NCI-H1436 treated with DMSO at 0.1 percent for 48 hours (cell line): ENCODE measurements at regions not wholly inside any gene's neighbourhood (a gene's known extent, or its start where the extent isn't known, plus 50 kb on each side); places are given as distances from the start of the nearest gene placed in this dataset.

Source experiments
- DNase-seq: peaks from one replicate; lab custom pipeline; 2025; lab: John Stamatoyannopoulos, UW

DNA sequence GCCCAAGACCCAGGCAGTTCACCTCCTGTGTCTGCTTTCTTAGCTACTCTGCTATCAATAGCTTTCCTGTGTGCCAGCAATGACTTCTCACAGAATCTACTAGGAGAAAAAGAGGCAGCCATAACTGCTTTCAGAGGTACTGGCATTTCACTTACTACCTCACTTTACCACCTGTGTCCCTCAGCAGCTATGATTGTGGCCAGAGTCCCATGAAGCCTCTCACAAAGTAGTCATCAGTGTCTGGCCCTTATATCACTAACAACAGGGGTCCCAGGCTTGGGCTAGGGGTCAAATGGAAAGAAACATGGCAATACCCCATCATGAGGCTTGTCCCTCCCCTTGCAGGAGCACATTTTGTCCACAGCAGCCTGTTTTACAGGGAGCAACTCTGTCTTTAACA lies 62.7 kb upstream of the EPS8L3 start:
- no peak for DNase-seq

- DNase-seq, result no peak
These were observed 60.8 kb upstream of the EPS8L3 start for GRCh38 chr1:109824349-109825115.

- no peak for DNase-seq
These were observed 60.0 kb upstream of the EPS8L3 start for GRCh38 chr1:109823543-109824348.

GRCh38 chr1:109822749-109823542 lies 59.2 kb upstream of the EPS8L3 start:
- no peak for DNase-seq

- no peak for DNase-seq
These were observed 58.4 kb upstream of the EPS8L3 start for GRCh38 chr1:109821831-109822745.

- no peak for DNase-seq
These were observed 57.5 kb upstream of the EPS8L3 start for GRCh38 chr1:109821221-109821669.

DNA sequence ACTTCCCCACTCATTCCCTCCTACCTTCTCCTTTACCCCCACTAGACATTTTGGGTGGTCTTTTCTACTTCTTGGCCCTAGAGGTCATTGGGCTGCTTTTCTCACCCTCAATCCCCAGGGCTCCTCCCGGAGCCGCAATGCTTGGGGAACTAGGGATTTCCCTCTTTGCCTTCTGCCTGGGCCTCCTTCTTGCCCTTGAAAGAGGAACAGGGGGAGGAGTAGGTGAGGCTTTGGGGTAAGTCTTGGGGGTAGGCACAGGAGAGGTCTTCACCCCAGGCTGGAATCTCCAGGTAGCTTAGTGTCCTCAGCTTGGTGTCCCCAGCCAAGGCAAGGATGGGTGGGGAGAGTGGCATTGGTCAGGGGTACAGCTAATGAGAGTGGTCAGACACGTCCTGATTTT lies 56.2 kb upstream of the EPS8L3 start:
- no peak for DNase-seq

DNA sequence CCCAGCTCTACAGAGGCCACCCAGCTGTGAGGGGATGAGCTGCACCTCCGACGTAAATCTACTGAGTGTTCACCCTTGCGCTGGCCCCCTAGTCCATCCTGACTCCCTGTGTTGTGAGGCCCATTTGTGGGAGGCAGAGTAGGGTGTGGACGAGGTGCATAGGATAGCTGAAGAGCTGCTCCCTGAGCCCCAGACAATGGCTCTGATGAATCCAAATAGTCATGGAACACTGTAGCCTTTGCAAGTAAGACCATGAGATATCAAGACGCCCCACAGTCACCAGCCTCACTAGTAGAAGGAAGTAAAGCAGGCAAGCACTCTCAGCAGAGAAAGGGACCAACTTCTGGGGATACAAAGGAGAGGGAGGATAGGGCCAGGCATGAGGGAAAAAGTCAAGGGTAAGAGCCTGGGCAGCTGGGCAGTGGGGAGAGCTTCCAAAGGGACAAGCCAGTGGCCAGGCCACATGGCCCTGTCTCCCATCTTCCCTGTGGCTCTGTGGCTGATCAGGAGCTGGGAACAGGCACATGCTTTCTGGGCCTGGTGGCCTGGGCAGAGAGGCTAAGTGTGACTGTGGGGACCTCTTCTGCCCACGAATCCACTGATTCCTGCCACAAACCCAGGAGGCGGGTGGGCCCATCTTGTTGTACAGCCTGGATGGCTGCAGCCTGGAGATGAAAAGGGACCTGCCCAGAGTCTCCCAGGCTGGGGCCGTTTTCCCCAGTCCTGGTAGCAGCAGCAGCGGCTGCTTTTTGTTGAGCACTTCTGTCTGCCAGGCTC lies 55.5 kb upstream of the EPS8L3 start:
- DNase-seq, result no peak

DNA sequence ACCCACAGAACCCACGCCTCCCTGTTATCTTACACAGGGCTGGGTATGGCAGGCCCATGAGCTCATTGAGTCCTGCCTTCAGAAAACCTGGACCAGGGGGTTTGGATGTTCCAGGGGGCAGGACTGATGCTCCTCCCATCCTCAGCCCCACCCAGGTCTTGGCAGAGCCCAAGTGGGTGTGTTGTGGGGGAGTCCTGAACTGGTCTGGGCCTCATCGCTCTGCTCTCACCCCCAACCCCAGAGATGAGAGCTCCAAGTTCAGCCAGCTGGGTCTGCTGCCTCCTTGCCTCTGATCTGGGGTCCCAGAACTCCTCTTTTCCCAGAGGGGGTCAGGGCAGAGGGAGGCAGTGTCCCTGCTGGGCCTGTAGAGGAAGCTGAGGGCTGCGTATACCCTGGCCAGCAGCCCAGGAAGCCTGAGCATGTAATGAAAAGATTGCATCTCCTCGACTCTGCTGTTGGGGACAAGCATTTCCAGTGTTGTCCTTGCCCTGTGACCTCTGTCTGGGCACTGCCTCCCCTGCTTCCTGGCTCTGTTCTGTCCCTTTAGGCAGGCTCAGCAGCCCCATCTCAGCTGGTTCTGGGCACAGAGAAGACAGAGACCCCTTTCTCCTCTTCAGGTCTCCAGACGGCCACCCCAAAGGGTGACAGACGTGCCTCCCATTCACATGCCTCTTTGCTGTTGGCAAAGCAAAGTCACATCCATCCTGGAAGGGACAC lies 54.7 kb upstream of the EPS8L3 start:
- DNase-seq, result no peak

GRCh38 chr1:109817881-109818270 lies 54.2 kb upstream of the EPS8L3 start:
- no peak for DNase-seq

- no peak for DNase-seq
These were observed 53.3 kb upstream of the EPS8L3 start for GRCh38 chr1:109816975-109817535.

DNA sequence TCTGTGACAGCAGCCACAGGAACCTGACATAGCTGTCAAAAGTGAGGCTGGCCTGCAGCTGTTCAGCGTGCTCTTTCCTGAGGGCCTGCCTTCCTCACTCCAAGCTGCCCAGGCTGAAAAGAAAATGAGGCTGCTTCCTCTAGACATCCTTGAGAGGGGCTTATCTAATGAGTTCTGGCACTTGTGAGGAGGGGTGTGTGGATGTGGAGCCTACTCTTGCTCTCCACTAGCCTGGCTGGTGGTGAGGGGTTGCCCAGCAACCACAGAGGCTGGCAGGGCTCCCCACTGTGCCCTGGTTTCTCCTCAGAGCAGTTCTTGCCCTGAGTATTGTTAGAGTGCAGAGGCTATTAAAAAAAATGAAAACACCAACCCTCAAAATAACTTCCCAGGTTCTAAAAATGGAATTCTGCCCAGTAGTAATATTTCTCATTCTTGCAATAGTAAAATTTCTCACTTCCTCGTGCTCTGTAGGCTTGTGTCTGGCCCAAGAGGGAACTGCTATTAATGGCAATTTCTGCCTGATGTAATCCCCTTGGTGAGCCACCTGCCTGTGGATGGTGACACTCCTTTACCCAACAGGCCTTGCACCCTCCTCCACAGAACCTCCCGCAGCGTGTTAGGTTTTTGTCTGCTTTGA lies 52.6 kb upstream of the EPS8L3 start:
- peak; percentile 12 for DNase-seq

DNA sequence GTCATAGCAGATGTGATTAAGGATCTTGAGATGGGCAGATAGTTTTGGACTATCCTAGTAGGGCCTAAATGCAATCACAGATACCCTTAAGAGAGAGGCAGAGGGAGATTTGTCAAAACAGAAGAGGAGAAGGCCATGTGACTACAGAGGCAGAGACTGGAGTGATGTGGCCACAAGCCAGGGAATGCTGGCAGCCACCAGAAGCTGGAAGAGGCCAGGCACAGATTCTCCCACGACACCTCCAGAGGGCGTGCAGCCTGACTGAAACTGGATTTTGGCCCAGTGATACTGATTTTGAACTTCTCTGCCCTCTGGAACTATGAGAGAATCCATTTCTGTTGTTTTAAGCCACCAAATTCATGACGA lies 52.1 kb upstream of the EPS8L3 start:
- DNase-seq, result no peak

- no peak for DNase-seq
These were observed 51.5 kb upstream of the EPS8L3 start for GRCh38 chr1:109814993-109815786.

DNA sequence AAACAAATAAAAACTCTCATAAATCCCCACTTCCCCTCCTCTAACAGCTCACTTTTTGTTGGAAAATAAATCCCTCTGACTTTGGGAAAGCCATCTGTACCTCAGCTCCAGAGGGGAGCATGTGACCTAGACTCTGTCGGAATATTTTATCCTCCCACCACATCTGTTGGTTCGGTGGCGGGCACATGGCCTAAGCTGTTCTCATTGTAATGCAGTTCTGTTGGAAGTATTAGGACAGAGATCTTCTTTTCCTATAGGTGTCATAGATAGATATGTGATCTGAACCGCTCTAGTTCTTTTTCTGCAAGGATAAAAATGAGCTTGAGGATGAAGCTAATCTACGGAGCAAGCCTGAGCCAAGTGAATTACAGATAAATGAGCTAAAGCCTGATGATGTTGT lies 50.5 kb upstream of the EPS8L3 start:
- DNase-seq, result no peak
